PC-3 (cell line): ENCODE measurements at regions not wholly inside any gene's neighbourhood (a gene's known extent, or its start where the extent isn't known, plus 50 kb on each side); places are given as distances from the start of the nearest gene placed in this dataset.

Experiments used
- CTCF ChIP-seq: fragments of 300-600 bp; sonication (generic); conservative IDR thresholded peaks from 2 replicates; pipeline ENCODE4 v1.5.1; 2017; ENCODE audit warnings: antibody characterized with exemption, low read depth, mild to moderate bottlenecking, low read length
- EZH2 ChIP-seq: fragments of 300-600 bp; sonication (generic); IDR thresholded peaks from one replicate; pipeline ENCODE4 v1.6.1; 2017; ENCODE audit warnings: antibody characterized with exemption, mild to moderate bottlenecking, low read length; ENCODE audit not compliant: unreplicated experiment

- TF ChIP-seq CTCF = no peak
- no peak for TF ChIP-seq EZH2
Observed at GRCh38 chr16:62530426-62530825, 494.2 kb upstream of the CDH8 start.
